NCI-H82 (cell line): ENCODE measurements at regions not wholly inside any gene's neighbourhood (a gene's known extent, or its start where the extent isn't known, plus 50 kb on each side); places are given as distances from the start of the nearest gene placed in this dataset.
"Not testable (repeated sequence)": the region's sequence is repeated elsewhere in the genome, so short reads cannot be mapped to it uniquely, and the experiment has no call there.

ENCODE experiments used
- DNase-seq: peaks from one replicate; lab custom pipeline; 2025; lab: John Stamatoyannopoulos, UW

GRCh38 chr13:111589321-111589720 lies 268.9 kb downstream of the TEX29 start:
- no peak for DNase-seq

DNA sequence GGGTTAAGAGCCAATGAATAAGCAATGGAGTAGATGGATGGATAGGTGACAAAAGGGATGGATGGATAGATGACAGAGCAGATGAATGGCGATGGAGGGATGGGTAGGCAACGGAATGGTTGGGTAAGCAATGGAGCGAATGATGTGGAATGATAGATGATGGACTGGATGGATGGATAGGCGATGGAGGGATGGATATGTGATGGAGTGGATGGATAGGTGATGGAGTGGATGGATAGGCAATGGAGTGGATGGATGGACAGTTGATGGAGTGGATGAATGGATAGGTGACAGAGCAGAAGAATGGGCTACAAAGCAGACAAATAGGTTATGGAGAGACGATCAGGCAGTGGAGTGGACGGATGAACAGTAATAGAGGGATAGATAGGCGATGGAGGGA lies 269.6 kb downstream of the TEX29 start:
- DNase-seq, result no peak

DNA sequence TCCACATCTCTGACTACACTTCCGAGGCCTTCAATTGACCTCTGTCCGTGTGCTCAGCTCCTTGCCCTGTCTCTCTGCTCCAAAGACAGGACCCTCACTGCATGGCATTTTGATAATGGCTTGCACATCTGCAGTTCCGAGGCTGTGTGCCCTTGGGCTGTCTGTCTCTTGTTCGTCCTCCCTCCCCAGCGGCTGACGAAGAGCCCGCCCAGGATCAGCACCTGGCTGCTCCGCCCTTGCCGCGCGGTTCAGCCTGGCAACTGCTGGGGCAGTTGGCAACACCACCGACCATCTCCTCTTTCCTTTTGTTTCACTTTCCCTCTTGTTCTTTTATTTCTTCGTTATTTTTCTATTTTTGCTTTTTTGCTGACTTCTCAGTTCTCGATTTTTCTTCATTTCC lies 270.4 kb downstream of the TEX29 start:
- DNase-seq, result no peak

GRCh38 chr13:111593490-111593889 lies 273.0 kb downstream of the TEX29 start:
- DNase-seq, result not testable (repeated sequence)

DNA sequence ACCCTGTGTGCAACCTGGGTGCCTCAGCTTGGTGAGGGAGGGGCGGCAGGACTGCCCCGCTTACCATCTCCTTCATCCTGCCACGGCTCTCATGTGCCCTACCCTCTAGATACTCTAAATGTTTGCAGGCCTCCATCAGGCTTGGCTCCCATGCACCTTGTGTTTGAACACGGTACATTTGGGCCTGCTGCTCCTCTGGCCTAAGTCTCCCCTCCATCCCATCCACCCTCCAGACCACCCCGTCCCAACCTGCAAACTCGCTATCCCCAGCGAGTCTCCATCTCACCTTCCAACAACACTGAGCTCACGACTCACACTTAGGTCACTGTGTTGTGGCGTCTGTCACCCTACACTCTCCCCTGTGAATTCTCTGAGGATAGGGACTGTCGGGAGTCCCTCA lies 274.2 kb downstream of the TEX29 start:
- no peak for DNase-seq

DNA sequence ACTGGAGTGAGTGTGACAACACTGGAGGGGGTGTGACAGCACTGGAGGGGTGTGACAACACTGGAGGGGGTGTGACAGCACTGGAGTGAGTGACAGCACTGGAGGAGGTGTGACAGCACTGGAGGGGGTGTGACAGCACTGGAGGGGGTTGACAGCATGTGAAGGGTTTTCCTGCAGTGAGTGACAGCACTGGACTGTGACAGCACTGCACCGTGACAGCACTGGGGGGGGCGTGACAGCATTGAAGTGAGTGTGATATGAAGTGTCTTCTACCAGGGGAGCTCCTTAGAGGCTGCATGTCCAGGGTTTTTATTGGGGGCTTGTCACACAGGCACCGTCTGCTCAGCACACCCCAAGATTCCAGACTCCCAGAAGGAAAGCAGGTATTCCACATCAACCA lies 274.8 kb downstream of the TEX29 start:
- no peak for DNase-seq

GRCh38 chr13:111595791-111596190 lies 275.3 kb downstream of the TEX29 start:
- DNase-seq, result no peak

DNA sequence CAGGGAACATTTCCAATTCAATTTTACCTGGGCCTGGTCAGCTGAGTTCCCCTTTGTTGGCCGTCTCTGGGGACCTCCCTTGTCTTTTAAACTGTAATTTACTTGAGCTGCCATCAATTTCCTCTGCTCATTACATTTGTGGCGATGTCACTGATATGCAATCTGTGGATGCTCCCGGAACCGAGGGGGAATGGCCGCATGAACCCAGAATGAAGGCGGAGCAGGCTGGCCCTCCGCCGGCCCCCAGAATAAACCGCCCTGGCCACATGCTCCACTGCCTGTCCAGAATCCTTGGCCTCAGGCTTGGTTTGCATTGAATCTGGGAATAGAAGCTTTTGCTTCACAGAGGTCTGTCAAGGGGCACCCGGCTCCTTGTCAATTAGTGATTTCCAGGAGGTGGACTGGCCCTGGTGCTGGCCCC lies 276.8 kb downstream of the TEX29 start:
- no peak for DNase-seq

DNA sequence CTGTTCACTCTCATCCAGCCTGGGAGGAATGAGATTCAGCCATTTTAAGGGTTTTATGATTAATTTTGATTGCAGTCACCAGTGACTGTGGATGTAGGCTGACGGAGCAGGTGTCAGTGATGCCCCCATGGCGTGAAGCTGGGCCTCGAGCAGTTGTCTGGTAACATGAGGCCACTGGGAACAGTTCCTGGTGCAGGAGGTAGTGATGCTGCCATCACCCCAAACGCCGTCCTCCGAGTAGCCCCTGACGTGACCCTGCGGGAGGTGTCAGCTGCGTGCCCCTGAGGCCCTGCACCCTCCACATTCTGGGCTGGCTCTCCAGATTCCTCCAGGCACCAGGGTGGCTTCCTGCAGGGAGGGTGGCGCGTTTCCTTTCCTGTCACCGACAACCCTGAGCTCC lies 277.2 kb downstream of the TEX29 start:
- DNase-seq, result no peak

GRCh38 chr13:111598747-111599146 lies 278.3 kb downstream of the TEX29 start:
- no peak for DNase-seq

- DNase-seq, result no peak
Measured at GRCh38 chr13:111599791-111600190, 279.3 kb downstream of the TEX29 start.

- DNase-seq, result no peak
Measured at GRCh38 chr13:111602874-111603273, 282.4 kb downstream of the TEX29 start.

- DNase-seq, result no peak
Measured at GRCh38 chr13:111604097-111604496, 283.7 kb downstream of the TEX29 start.

DNA sequence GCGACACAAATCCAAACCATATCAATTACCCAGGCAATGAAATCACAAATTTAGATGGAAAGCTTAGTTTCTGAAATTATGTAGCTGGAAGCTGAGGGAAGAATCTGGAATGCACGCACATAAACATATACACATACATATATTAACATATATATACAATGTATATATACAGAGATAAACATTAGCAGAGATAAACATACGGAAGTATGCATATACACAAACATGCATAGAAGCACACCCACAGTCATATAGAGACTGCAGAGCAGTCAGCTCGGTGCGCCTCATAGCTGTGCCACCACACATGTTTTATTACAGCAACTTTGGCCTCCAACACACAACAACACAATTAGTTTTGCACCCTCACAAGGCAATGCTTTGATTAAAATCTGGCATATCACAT lies 288.1 kb downstream of the TEX29 start:
- DNase-seq, result no peak

DNA sequence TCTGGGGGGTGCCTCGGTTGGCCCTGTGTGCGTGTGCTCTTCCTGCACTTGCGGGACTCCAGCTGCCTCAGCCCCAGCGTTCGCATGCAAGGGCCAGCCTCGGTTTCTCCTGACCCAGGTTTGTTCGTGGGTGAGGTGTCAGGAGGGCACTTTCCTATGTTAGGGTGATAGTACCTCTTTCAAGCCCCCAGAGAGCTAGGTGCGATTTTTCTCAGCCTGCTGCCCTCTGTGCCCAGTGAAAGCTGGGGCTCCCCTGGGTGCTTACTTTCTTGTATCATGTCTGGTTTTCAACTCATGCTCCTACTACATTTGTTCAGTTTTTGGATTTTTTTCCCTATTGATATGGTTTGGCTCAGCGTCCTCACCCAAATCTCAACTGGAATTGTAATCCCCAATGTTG lies 289.2 kb downstream of the TEX29 start:
- no peak for DNase-seq

DNA sequence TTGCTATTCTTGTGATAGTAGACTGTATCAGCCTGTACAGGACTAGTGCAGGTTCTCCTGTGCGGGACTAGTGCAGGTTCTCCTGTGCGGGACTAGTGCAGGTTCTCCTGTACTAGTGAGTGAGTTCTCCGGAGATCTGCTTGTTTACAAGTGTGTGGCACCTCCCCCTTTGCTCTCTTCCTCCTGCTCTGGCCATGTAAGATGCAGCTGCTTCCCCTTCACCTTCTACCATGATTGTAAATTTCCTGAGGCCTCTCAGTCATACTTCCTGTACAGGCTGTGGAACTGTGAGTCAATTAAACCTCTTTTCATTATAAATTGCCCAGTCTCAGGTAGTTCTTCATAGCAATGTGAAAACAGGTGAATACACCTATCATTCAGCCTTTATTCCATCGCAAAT lies 289.6 kb downstream of the TEX29 start:
- no peak for DNase-seq

- DNase-seq, result no peak
Measured at GRCh38 chr13:111610879-111611278, 290.4 kb downstream of the TEX29 start.

DNA sequence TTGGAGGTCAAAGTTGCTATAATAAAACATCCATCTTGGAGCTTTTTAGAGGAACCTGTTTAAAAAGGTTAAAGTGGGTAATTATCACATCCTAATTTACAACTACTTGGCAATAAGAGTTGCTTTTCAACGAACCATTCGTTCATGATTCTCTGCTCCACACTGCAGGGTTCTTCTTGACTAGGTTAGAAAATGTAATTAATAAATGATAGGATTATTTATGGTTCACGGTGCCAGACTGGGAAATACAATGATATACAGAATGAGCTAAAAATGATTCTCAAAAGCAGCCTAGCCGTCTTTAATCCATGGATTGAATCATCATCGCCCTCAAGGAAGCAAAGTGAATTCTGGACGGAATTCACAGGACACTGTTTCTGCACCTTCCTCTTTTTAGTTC lies 291.2 kb downstream of the TEX29 start:
- DNase-seq, result no peak

DNA sequence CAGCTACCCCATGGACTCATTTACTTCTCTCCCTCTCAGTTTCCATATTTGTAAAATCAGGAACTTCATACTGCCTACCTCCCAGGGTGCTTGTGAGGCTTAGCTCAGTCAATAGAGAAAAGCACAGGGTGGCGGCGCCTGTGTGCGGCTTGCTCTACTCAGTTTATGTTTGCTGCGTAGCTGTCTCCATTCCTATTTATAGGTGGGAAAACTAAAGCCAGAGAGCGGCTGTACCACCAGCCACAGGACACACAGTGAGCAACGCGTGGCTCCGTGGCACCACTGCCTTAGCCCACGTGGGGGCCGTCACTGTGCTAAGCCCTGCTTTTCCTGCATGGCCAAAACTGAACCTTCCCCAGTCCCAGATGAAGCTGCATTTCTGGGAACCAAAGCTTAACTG lies 292.4 kb downstream of the TEX29 start:
- DNase-seq, result no peak

GRCh38 chr13:111614009-111614408 lies 293.6 kb downstream of the TEX29 start:
- no peak for DNase-seq

DNA sequence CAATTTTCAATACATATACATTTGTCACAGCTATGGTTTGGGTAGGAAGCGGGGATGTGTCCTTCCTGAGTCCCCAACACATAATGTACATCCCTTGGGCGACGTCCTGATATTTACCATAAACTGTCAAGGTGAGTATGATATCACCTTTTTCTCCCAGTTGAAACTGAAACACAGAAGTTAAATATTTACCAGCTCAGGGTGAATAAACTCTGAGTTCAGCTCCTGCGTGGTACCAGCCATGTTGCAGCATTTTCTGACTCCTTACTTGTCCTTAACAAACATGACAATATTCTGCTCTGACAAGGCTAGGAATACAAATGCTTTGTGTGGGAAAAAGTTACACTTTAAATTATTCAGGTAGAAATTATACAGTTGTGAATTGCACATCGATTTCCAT lies 294.2 kb downstream of the TEX29 start:
- DNase-seq, result no peak

DNA sequence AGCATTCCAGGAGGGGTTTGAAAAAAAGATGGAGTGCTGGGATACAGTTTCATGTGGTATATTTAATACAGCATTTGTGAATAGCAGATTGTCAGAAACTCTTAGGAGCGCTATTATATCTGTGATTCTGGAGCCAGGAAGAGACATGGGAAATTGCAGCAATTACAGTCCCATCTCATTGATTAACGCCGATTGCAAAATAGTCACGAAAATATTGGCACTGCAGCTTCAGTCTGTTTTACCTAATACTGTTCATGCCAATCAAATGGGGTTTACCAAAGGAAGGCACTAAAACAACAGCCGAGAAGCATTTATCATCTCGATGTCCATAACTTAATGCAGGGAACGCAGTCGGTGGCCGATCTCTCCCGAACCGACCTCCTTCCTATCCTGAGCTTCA lies 295.8 kb downstream of the TEX29 start:
- no peak for DNase-seq

DNA sequence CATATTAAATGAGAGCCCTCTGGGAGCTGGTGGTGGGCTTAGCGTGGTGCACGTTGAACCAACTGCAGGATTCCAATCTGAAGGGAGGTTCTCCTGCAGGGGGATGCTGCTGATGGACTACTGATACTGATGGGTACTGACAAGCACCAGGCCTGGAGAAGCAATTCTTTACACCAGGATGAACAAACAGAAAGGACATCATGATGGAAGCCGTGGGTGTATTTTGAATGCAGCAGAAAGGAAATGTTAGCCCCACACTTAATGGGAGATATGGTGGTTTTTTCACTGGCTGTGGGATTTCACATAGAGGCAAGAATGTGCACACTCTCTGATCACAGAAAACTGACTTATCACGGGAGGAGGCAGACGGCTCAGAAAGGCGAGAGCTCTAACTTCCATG lies 299.7 kb downstream of the TEX29 start:
- no peak for DNase-seq

DNA sequence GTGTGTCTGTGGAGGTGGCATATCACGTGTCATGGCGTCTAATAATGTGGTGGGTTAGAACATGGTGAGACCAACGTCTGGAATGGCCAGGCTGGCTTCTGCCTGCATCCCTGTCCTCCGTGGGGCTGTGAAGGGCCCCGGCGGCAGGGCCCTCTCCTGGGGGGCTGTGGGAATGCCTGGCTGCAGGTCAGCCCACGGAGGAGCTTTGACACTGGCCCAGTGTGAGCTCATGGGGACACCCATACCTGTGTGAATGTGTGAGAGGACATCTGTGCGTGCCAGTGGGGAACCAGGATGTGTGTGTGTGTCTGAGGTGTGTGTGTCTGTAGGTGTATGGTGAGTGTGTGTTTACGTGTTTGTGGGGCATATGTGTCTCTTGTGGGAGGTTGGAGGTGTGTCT lies 300.1 kb downstream of the TEX29 start:
- no peak for DNase-seq

DNA sequence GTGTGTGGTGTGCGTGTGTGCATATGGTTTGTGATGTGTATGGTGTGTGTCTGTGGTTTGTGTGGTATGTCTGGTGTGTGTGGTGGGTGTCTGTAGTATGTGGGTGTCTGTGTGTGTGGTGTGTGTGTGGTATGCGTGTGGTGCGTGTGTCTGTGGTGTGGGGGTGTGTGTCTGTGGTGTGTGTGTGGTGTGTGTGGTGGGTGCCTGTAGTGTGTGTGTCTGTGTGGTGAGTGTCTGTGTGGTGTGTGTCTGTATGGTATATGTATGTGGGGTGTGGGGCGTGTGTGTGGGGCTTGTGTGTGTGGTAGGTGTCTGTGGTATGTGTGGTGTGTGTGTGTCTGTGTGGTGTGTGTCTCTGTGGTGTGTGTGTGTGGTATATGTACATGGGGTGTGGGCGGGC lies 300.7 kb downstream of the TEX29 start:
- no peak for DNase-seq
